Activated T-cell treated with anti-CD3 and anti-CD28 coated beads for 1 hour (primary cell): ENCODE measurements at regions not wholly inside any gene's neighbourhood (a gene's known extent, or its start where the extent isn't known, plus 50 kb on each side); places are given as distances from the start of the nearest gene placed in this dataset.

Source experiments
- DNase-seq: peaks from one replicate; pipeline ENCODE4 v3.0.0-alpha.2; 2020; ENCODE audit warnings: low read depth

DNA sequence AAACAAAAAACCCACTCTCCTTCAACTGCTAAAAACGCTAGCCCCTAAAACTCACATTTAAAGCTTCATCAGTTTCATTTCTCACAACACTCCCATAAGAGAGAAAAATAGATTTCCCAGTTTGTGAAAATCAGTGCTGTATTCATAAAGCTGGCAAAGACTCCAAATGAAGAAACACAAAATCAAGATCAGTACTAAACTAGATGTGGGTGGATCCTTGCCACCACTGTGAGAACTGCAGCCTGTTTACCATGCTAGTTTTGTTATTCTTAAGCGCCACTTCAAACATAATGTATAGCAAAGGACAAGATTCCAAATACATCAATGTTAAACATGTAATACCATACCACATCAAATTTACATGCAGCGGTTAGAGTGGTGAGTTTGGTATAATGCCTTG lies 104.5 kb upstream of the CCDC150 start:
- no peak for DNase-seq

DNA sequence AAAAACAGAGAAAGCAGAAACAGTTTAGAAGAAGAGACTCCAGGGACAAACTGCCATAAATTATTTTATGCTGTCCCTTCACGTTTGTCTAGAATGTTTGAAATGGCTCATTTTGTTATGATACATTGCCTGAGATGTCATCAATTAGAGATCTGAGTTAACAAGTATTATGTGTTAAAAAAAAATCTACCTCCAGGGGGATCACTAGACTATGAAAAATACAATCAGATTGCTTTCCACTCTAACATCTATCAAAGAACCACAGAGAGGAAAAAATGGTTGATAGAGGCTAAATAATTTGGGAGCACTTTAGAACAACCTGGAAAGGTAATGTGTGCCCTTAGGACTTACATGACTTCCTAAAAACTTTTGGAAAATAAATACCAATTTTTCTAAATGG lies 103.8 kb upstream of the CCDC150 start:
- no peak for DNase-seq

DNA sequence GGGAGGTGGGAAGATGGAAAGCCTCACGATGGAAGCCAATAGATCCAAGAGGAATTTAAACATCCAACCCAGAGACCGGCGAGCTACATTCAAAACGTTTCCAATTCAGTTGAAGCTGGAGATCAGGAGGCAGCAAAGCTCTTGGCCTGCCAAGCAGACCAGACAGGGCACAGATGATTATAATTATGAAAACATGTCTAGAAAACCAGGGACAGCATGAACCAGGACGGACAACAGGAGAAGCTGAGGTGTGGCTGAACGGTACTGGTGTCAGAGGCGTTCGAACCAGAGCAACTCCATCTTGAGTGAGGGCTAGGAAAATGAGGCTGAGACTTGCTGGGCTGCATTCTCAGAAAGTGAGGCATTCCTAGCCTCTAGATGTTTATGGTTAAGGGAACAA lies 102.2 kb upstream of the CCDC150 start:
- no peak for DNase-seq

DNA sequence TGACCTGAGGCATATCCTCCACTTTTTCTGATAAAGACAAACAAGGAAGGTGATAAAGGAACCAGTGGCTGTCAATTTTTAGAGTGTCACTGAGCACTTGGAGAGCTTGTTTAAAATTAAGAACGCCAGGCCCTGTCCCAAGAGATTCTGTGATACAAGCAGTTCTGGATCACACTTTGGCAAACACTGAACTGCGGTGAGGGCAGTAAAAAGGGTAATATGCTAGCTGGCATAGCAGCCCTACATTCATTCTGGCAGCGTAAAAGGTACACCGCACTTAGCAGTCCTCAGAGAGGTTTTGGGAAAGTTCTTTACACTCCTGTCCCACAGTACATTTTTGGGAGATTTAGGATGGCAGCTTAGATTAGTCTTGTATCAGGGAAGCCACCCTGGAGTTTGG lies 101.3 kb upstream of the CCDC150 start:
- DNase-seq = no peak

DNA sequence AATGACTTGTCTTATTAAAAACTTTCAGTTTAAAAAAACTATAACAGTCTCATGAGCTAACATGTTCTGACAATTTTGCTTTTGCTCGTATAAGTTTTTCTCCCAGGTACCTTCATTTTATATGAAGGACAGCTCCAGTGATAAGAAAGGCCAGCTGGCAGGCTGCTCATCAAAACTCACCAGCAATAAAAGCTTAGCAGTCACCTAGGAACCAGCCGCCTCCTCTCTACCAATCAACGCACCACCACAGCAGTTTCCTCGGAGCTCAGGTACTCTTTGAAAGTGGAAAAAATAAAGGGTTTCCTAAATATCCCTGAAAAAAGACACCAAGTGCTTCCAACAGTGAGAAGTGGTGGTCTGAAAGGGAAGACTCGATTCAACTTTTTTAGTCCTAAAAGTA lies 100.9 kb upstream of the CCDC150 start:
- DNase-seq = no peak

DNA sequence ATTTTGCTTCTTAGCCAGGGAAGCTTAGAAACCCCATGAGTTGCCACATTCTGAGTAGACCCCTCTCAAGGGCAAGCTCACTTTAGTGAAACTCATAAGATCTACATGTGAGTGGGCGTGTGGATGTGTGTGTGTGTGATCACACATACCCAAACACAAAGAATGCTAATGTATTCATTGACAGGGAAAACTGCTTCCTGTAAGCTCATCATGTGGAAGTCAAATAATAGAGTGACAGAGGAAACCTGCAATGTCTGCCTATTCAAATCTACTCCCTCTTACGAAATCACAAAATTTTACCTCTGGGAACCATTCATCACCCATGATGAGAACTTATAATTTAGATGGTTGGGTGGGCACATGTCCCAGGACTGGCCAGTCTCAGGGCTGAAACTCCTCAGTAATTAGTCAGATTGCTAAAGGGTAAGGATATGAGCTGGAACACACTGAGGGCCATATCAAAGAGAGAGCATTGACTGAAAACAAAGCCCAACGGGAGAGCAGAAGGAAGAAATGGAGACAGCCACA lies 94.5 kb upstream of the CCDC150 start:
- no peak for DNase-seq

- no peak for DNase-seq
These were observed 93.2 kb upstream of the CCDC150 start for GRCh38 chr2:196546151-196546919.

- DNase-seq = no peak
These were observed 90.5 kb upstream of the CCDC150 start for GRCh38 chr2:196549052-196549451.

GRCh38 chr2:196551014-196551413 lies 88.5 kb upstream of the CCDC150 start:
- no peak for DNase-seq

- DNase-seq = no peak
These were observed 84.4 kb upstream of the CCDC150 start for GRCh38 chr2:196555161-196555560.

DNA sequence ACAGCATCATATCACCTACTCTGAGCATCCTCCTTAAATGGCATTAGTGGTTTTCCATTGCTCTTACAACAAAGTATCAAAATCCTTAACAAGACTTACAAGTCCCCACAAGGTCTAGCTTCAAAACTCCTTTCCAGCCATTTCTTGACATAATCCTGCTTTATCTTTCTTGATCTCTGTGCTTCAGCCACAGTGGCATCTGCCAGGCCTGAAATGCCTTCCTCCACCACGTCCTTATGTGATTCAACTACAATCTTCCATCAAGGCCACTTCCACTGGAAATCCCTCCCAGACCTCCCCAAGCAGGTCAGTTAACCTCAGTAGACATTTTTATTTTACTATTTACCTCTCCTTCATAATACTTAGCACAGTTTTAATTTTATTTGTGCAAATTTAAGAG lies 83.8 kb upstream of the CCDC150 start:
- DNase-seq = no peak

- DNase-seq = no peak
These were observed 81.0 kb upstream of the CCDC150 start for GRCh38 chr2:196558497-196558896.

DNA sequence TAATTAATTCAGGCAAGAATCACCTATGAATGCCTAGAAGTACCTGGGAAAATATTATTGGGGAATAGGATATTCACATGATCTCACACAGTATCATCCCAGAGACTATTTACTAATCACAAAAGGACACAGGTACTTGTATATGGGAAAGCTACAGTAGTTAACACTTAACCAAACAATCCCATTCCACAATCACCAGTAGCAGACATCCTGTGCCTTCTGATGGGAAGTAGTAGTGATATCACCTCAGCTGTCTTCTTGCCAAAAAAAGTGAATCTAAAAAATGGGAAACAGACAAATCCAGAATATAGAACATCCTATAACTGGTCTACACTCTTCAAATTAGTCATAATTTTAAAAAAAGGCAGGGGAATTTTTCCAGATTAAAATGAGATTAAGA lies 75.6 kb upstream of the CCDC150 start:
- DNase-seq = no peak

DNA sequence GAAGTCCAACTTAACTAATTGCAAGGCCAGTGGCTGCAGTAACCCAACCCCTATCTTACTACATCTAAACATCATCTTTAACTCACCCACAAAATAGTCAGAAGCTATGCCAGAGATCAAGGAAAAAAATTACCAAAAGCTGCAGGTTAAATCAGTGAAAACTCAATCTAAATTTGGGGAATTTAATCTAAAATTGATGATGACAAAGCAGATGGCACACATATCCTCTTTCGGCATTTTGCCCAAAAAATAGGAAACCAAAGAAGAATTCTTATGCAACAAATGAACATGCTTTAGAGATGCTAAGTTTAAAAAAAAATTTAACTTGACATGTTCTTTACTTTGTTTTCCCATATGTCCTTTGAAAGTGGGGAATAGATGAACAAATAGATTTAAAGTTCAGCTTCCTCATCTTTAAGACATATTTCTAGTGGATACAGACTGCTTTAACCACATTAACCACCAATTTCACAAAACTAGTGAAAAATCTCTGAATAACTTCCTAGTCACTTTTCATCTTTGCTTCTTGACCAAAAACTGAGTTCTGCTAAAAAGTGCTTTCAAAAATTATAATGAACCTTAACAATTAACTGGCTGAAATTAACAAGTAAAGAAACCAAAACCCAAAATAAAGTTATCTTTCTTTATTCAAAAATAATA lies 74.3 kb upstream of the CCDC150 start:
- no peak for DNase-seq

GRCh38 chr2:196565982-196566381 lies 73.5 kb upstream of the CCDC150 start:
- no peak for DNase-seq

DNA sequence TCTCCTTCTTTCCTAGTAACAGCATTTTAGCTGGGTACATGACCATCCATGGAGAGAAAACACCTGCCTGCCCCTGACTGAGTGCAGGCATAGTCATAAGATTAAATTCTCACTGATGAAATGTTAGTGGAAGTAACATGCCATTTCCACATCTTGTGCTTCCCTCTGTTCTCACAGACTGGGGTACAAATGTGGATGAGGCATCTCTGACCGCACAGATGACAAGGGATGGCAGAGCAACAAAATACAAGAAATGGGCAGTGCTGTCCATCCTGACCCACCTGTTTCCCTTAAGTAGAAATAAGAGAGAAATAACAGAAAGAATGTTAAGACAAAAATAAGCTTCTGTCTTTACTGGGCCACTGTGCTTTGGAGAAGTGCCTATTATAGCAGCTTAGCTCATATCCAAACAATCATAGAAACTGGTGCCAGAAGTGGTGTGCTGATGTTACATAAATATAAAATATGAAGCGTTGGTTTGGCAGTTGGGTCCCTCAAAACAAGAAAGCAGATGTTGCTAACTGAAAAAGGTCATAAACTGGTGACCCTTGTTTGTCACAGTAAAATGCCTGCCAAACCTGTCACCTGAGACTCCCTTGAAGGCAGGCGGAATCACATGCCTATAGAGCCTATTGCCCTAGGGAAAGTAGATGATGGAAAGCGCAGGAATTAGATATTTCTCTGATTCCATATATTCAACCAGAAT lies 72.4 kb upstream of the CCDC150 start:
- no peak for DNase-seq

DNA sequence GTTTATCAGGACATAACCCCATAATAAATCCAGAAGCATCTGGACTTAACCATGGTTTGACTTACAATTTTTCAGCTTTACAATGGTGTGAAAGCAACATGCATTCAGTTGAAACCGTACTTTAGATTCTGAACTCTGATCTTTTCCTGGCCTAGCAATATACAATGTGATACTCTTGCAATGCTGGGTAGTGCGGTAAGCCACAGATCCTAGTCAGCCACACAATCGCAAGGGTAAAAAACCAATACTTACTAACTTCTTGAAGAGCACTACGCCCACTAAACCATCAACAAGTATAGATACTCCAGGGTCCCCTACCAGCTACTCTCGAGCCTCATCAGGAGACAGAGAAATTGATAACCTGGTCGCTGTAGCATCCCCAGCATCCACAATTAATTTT lies 71.0 kb upstream of the CCDC150 start:
- no peak for DNase-seq

DNA sequence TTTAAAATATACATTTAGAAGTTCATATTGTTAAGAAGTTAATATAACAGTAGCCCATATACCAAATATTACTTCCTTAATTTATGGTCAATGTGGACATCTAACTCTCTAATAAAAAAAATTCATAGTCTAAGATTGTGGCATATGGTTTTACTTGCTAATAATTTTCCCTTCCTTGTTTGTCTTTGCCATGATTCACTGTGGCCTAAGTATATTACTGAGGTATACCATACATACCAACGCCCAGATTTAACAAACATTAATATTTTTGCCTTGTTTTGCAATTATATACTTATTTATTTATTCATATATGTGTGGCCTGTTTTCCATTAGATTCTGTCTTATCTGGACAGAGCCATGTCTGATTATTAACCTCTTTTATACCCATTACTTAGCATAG lies 54.6 kb upstream of the CCDC150 start:
- no peak for DNase-seq

DNA sequence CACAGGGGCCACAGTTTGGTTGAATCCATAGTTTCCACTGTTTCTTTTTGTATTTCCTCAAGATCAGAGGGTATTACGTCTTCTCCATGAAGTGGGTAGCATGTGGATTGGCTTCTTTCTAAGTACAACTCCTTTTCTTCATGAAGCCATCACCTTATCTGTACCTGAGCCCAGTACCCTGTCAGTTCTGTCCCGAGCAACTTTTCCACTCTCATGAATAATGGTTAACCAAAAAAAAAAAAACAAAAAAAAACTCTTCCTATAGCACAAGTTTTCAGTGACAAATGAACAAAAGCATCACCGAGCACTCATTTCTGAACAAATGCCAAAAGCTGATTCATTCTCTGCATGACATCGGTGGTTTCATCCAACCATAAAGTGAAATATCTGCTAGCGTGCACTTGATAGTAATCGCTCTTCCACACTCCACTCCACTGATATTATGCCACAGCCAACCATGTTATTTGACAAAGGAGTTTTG lies 53.0 kb upstream of the CCDC150 start:
- no peak for DNase-seq

DNA sequence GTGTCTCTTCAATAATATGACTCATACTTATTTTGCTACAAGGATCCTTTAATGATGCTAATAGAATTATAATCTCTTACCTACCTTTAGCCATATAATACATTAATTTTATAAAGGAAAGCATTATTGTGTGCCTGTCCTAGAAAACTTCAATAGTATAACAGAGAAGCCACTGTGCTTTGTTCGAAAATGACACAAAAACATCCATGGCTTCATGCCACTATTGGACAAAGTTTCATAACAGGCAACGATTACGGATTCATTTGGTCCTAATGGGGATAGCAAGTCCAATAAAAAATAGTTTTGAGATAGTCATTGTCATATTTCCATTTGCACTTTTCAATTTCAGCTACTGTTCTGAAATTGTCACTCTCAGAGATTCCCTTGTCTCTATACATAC lies 52.5 kb upstream of the CCDC150 start:
- no peak for DNase-seq

GRCh38 chr2:196587739-196588138 lies 51.8 kb upstream of the CCDC150 start:
- no peak for DNase-seq

- DNase-seq = no peak
These were observed 50.1 kb upstream of the CCDC150 start for GRCh38 chr2:196589419-196589818.
